Neural cell (in vitro differentiated cells): ENCODE measurements at regions not wholly inside any gene's neighbourhood (a gene's known extent, or its start where the extent isn't known, plus 50 kb on each side); places are given as distances from the start of the nearest gene placed in this dataset.

ENCODE experiments used
- CTCF ChIP-seq: fragments of 450-650 bp; IDR thresholded peaks from 2 replicates; pipeline ENCODE4 v1.5.1; 2014; ENCODE audit warnings: antibody characterized with exemption, mild to moderate bottlenecking, moderate library complexity; ENCODE audit not compliant: poor library complexity, severe bottlenecking
- EP300 ChIP-seq: fragments of 450-650 bp; conservative IDR thresholded peaks from 2 replicates; pipeline ENCODE4 v1.6.1; 2014; ENCODE audit warnings: antibody characterized with exemption, mild to moderate bottlenecking, moderate library complexity; ENCODE audit not compliant: poor library complexity, severe bottlenecking
- EZH2 ChIP-seq: fragments of 200-600, 300-800 bp; shearing (Covaris generic), sonication (generic); IDR thresholded peaks from 2 replicates; pipeline ENCODE4 v1.6.1; 2014; ENCODE audit warnings: antibody characterized with exemption, low read length, borderline replicate concordance, mild to moderate bottlenecking; ENCODE audit not compliant: insufficient read depth, poor library complexity, severe bottlenecking
- POLR2AphosphoS5 ChIP-seq: IDR thresholded peaks from 2 replicates; pipeline ENCODE4 v1.6.1; 2012
- RAD21 ChIP-seq: fragments of 450-650 bp; conservative IDR thresholded peaks from 2 replicates; pipeline ENCODE4 v1.6.1; 2014; ENCODE audit warnings: antibody characterized with exemption, mild to moderate bottlenecking, moderate library complexity
- REST ChIP-seq: IDR thresholded peaks from 2 replicates; pipeline ENCODE4 v1.6.1; 2012; ENCODE audit warnings: borderline replicate concordance
- SMC3 ChIP-seq: fragments of 450-650 bp; conservative IDR thresholded peaks from 2 replicates; pipeline ENCODE4 v1.6.1; 2014; ENCODE audit warnings: antibody characterized with exemption, mild to moderate bottlenecking, moderate library complexity; ENCODE audit not compliant: poor library complexity
- TAF1 ChIP-seq: IDR thresholded peaks from 2 replicates; pipeline ENCODE4 v1.6.1; 2012; ENCODE audit warnings: low read depth

- no peak for TF ChIP-seq EP300
- no peak for TF ChIP-seq CTCF
- TF ChIP-seq TAF1, result no peak
- TF ChIP-seq EZH2, result no peak
- TF ChIP-seq POLR2AphosphoS5, result no peak
- TF ChIP-seq SMC3, result no peak
- no peak for TF ChIP-seq REST
- TF ChIP-seq RAD21, result no peak
Measured at GRCh38 chr2:5387406-5387805, 304.8 kb upstream of the SOX11 start.
